ENCODE measurements at regions not wholly inside any gene's neighbourhood (a gene's known extent, or its start where the extent isn't known, plus 50 kb on each side); places are given as distances from the start of the nearest gene placed in this dataset.
"Not testable (repeated sequence)": the region's sequence is repeated elsewhere in the genome, so short reads cannot be mapped to it uniquely, and the experiment has no call there.

DNA sequence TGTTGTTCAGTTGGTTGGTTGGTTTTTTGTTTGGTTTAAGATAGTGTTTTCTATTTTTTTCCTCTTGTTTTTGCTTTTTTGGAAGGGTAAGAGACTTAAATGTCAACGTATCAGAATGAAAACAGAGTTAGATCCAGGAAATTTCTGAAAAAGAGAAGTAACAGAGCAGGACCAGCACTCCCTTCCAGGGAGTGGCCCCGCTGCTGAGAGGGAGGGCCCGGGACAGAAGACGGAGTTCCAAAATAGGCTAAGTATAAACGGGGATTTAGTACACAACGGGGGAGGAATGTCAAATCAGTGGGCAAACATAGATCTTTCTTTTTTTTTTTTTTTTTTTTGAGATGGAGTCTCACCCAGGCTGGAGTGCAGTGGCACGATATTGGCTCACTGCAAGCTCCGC, 92.7 kb upstream of the RUFY1 start:
- Histone ChIP-seq H3K4me3 (ENCODE audit: low read depth in 1 of 3, low read length in 3 of 3) (no peak overlapping the region), H3K36me3 (ENCODE audit: control insufficient read depth in 4 of 4, insufficient read depth in 3 of 4, low read depth in 1 of 4, low read length in 3 of 4) (no peaks in the 10 kb centered on the region), H3K9ac (ENCODE audit: low read depth in 1 of 2, low read length in 2 of 2) (no peak overlapping the region), H3K4me1 (ENCODE audit: control insufficient read depth in 4 of 4, insufficient read depth in 4 of 4, low read length in 3 of 4) (no peaks in the 10 kb centered on the region), H3K9me3 (ENCODE audit: control insufficient read depth in 4 of 4, low read length in 3 of 4) (peaks cover 0 to 8% (median 2%) of the 10 kb centered on the region in 4 donors), H3K27ac (ENCODE audit: low read depth in 1 of 2, low read length in 2 of 2) (no peak overlapping the region), H3K27me3 (ENCODE audit: control insufficient read depth in 4 of 4, insufficient read depth in 4 of 4, low read length in 3 of 4) (no peaks in the 10 kb centered on the region)
- no peak for DNase-seq (ENCODE audit: low spot score)
- TF ChIP-seq, protein P1, sequence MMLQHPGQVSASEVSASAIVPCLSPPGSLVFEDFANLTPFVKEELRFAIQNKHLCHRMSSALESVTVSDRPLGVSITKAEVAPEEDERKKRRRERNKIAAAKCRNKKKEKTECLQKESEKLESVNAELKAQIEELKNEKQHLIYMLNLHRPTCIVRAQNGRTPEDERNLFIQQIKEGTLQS (IDR thresholded peaks at IDR 0.05) = no peak
- TF ChIP-seq TAF1 (conservative IDR thresholded peaks at IDR 0.05) (no peak), HNF4A (conservative IDR thresholded peaks at IDR 0.05) (no peak), SP1 (IDR thresholded peaks at IDR 0.05) (no peak), HNF4G (IDR thresholded peaks at IDR 0.05) (no peak), YY1 (IDR thresholded peaks at IDR 0.05) (no peak), FOXA2 (IDR thresholded peaks at IDR 0.05) (no peak), RXRA (IDR thresholded peaks at IDR 0.05) (no peak), JUND (IDR thresholded peaks at IDR 0.05) (no peak), NR2F2 (IDR thresholded peaks at IDR 0.05) (no peak), EGR1 (IDR thresholded peaks at IDR 0.05; ENCODE audit: low read depth in 2 of 2) (no peak), RAD21 (IDR thresholded peaks at IDR 0.05) (no peak), GABPA (IDR thresholded peaks at IDR 0.05 in 1 of 2, conservative IDR thresholded peaks at IDR 0.05 in 1 of 2) (no peak), FOXA1 (IDR thresholded peaks at IDR 0.05) (no peak)
- TF ChIP-seq, protein P2, sequence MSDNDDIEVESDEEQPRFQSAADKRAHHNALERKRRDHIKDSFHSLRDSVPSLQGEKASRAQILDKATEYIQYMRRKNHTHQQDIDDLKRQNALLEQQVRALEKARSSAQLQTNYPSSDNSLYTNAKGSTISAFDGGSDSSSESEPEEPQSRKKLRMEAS (IDR thresholded peaks at IDR 0.05) = no peak
- TF ChIP-seq, protein P3, sequence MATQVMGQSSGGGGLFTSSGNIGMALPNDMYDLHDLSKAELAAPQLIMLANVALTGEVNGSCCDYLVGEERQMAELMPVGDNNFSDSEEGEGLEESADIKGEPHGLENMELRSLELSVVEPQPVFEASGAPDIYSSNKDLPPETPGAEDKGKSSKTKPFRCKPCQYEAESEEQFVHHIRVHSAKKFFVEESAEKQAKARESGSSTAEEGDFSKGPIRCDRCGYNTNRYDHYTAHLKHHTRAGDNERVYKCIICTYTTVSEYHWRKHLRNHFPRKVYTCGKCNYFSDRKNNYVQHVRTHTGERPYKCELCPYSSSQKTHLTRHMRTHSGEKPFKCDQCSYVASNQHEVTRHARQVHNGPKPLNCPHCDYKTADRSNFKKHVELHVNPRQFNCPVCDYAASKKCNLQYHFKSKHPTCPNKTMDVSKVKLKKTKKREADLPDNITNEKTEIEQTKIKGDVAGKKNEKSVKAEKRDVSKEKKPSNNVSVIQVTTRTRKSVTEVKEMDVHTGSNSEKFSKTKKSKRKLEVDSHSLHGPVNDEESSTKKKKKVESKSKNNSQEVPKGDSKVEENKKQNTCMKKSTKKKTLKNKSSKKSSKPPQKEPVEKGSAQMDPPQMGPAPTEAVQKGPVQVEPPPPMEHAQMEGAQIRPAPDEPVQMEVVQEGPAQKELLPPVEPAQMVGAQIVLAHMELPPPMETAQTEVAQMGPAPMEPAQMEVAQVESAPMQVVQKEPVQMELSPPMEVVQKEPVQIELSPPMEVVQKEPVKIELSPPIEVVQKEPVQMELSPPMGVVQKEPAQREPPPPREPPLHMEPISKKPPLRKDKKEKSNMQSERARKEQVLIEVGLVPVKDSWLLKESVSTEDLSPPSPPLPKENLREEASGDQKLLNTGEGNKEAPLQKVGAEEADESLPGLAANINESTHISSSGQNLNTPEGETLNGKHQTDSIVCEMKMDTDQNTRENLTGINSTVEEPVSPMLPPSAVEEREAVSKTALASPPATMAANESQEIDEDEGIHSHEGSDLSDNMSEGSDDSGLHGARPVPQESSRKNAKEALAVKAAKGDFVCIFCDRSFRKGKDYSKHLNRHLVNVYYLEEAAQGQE (IDR thresholded peaks at IDR 0.05) = no peak
- TF ChIP-seq, protein P4, sequence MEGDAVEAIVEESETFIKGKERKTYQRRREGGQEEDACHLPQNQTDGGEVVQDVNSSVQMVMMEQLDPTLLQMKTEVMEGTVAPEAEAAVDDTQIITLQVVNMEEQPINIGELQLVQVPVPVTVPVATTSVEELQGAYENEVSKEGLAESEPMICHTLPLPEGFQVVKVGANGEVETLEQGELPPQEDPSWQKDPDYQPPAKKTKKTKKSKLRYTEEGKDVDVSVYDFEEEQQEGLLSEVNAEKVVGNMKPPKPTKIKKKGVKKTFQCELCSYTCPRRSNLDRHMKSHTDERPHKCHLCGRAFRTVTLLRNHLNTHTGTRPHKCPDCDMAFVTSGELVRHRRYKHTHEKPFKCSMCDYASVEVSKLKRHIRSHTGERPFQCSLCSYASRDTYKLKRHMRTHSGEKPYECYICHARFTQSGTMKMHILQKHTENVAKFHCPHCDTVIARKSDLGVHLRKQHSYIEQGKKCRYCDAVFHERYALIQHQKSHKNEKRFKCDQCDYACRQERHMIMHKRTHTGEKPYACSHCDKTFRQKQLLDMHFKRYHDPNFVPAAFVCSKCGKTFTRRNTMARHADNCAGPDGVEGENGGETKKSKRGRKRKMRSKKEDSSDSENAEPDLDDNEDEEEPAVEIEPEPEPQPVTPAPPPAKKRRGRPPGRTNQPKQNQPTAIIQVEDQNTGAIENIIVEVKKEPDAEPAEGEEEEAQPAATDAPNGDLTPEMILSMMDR (IDR thresholded peaks at IDR 0.05; ENCODE audit: low read depth, low read length, missing input control) = no peak
- 86% methylated on average over 8 of the region's 8 CpGs for WGBS

DNA sequence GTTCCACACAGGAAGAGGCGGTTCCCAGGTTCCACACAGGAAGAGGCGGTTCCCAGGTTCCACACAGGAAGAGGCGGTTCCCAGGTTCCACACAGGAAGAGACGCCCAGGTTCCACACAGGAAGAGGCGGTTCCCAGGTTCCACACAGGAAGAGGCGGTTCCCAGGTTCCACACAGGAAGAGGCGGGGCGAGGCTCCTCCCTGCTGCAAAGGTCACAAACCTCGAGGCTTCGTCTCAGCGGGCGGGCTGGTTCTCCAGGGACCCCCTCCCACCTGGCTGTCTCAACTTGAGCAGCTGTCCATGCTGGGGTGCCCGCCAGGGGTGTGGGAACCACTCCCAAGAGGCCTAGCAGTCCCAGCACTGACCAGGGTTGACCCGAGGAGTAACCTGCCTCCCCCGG, 94.3 kb upstream of the RUFY1 start:
- not testable (repeated sequence) for H3K27me3 ChIP-seq (ENCODE audit: control insufficient read depth in 4 of 4, insufficient read depth in 4 of 4, low read length in 3 of 4); H3K9me3 ChIP-seq (ENCODE audit: control insufficient read depth in 4 of 4, low read length in 3 of 4); DNase-seq (ENCODE audit: low spot score); H3K36me3 ChIP-seq (ENCODE audit: control insufficient read depth in 4 of 4, insufficient read depth in 3 of 4, low read depth in 1 of 4, low read length in 3 of 4); H3K4me1 ChIP-seq (ENCODE audit: control insufficient read depth in 4 of 4, insufficient read depth in 4 of 4, low read length in 3 of 4); H3K27ac ChIP-seq (ENCODE audit: low read depth in 1 of 2, low read length in 2 of 2); H3K9ac ChIP-seq (ENCODE audit: low read depth in 1 of 2, low read length in 2 of 2); H3K4me3 ChIP-seq (ENCODE audit: low read depth in 1 of 3, low read length in 3 of 3)
- 93% methylated on average over 11 of the region's 15 CpGs for WGBS

Measured in liver (tissue), 8 donors.